GM19351 (cell line): ENCODE measurements at regions not wholly inside any gene's neighbourhood (a gene's known extent, or its start where the extent isn't known, plus 50 kb on each side); places are given as distances from the start of the nearest gene placed in this dataset.

Experiments used
- ATAC-seq: cut with Tn5 transposase; IDR thresholded peaks from one replicate; pipeline ENCODE4 v1.9.1; 2021; ENCODE audit warnings: mild to moderate bottlenecking, moderate library complexity; ENCODE audit not compliant: unreplicated experiment

- no peak for ATAC-seq
Measured at GRCh38 chr1:228968891-228969606, 233.8 kb downstream of the RHOU start.

- no peak for ATAC-seq
Measured at GRCh38 chr1:228969953-228970800, 234.9 kb downstream of the RHOU start.

- no peak for ATAC-seq
Measured at GRCh38 chr1:228972576-228972975, 237.3 kb downstream of the RHOU start.

- no peak for ATAC-seq
Measured at GRCh38 chr1:228974273-228974672, 239.0 kb downstream of the RHOU start.

GRCh38 chr1:228975238-228975907, 240.1 kb downstream of the RHOU start:
- ATAC-seq, result no peak

GRCh38 chr1:228976316-228976715, 241.0 kb downstream of the RHOU start:
- no peak for ATAC-seq

GRCh38 chr1:228977307-228977706, 242.0 kb downstream of the RHOU start:
- ATAC-seq, result no peak

- ATAC-seq, result no peak
Measured at GRCh38 chr1:228977741-228978140, 242.5 kb downstream of the RHOU start.

GRCh38 chr1:228978484-228979324, 243.4 kb downstream of the RHOU start:
- ATAC-seq, result no peak

- no peak for ATAC-seq
Measured at GRCh38 chr1:228979325-228979699, 244.0 kb downstream of the RHOU start.

GRCh38 chr1:228979774-228980173, 244.5 kb downstream of the RHOU start:
- no peak for ATAC-seq

- ATAC-seq, result no peak
Measured at GRCh38 chr1:228980232-228980937, 245.1 kb downstream of the RHOU start.

- no peak for ATAC-seq
Measured at GRCh38 chr1:228982637-228983036, 247.4 kb downstream of the RHOU start.

- no peak for ATAC-seq
Measured at GRCh38 chr1:228983231-228983660, 248.0 kb downstream of the RHOU start.

- no peak for ATAC-seq
Measured at GRCh38 chr1:228983661-228984060, 248.4 kb downstream of the RHOU start.

GRCh38 chr1:228984107-228984506, 248.8 kb downstream of the RHOU start:
- ATAC-seq, result no peak

GRCh38 chr1:228984646-228985631, 249.7 kb downstream of the RHOU start:
- no peak for ATAC-seq

GRCh38 chr1:228985661-228986060, 250.4 kb downstream of the RHOU start:
- no peak for ATAC-seq
